ENCODE measurements at regions not wholly inside any gene's neighbourhood (a gene's known extent, or its start where the extent isn't known, plus 50 kb on each side); places are given as distances from the start of the nearest gene placed in this dataset.
"Not testable (repeated sequence)": the region's sequence is repeated elsewhere in the genome, so short reads cannot be mapped to it uniquely, and the experiment has no call there.

- DNase-seq: no peak
These were observed 55.1 kb upstream of the STARD13 start for GRCh38 chr13:33340631-33341030.

DNA sequence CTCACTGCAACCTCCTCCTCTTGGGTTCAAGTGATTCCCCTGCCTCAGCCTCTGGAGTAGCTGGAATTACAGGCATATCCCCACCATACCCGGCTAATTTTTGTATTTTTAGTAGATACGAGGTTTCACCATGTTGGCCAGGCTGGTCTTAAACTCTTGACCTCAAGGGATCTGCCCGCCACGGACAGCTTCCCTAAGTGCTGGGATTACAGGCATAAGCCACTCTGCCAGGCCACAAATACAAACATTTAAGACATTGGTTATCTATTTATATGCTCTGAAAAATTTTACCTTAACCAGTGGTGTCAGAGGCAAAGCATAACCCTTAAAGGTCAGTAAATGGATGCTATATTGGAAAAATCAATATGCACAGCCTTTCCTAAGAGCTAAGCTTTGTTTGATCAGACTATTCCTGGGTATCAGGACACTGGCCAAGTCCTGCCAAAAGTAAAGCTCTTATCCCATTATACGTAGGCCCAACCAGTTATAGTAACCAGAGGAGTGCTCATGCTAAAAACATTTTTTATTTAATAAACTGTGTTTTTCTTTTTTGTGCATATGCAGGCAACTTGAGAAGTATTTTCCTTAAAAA lies 56.4 kb upstream of the STARD13 start:
- DNase-seq: no peak

- no peak for DNase-seq
These were observed 60.3 kb upstream of the STARD13 start for GRCh38 chr13:33345842-33346241.

GRCh38 chr13:33347861-33348260 lies 62.3 kb upstream of the STARD13 start:
- DNase-seq: no peak

DNA sequence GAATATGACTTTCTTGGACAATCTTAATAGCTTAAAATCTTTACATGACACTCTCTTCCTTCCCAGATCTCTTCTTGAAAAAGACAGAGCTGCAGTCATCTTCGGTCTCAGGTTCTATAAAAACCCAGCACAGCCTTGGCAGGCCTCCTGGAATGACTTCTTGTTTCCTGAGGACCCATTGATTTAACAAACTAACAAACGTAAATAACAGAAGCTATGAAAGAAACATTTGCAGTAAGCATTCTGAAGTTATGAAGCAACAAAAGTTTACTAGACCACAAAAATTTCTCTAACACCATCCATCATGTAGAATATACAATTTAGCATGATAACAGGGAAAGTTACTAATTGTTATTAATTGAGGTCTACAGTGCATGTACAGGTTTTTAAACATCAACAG lies 62.8 kb upstream of the STARD13 start:
- no peak for DNase-seq

DNA sequence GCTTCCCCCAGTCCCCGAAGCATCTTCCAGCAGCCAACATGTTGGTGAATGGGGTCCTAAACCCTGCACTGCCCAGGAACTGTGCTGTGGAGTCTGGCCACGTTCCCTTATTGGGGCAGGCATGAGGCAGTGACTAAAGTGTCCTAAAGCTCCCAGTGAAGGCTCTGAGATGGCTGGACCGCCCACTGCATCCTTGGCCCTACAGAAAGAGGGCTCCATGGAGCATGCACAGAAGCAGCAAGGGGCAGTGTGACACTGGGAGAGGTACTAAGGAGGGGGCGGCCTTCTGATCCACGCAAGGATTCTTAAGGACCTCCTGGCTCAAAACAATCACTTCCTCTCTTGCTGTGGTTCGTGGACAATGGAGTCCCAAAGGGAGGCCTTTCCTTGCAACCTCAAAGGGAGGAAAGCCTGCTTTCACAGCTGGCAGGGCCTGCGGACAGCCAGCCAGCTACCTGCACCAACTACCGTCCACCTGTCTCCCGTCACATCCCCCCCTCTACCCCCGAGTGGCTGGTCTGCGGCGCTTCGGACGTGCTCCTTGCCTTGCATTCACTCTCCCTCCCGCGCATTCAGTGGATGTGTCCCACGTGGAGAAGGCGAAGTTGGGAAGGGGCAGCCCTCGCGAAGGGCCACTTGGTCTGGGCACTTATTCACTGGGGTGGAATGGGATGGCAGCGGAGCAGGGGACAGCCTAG lies 63.9 kb upstream of the STARD13 start:
- DNase-seq: no peak

- DNase-seq: no peak
These were observed 64.7 kb upstream of the STARD13 start for GRCh38 chr13:33349986-33350826.

DNA sequence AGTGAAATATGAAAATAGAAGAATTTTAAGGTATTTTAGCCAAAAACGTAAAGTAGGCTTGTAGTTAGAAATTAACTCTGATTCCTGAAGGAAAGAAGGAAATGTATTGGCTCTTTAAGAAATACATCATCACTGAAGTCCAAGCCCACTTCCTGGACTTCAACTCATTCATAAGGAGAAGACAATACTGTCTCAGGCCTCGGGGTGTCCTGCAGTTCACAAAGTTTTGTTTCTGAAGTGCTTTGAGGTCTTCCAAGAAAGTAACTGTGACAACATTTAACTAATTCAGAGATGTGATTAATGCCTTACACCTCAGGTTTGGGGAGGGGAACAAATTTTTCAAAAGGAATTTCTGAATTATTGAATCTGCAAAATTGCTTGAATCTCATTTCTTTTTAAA lies 65.8 kb upstream of the STARD13 start:
- DNase-seq: no peak

- peak; percentile 26 for DNase-seq
These were observed 66.5 kb upstream of the STARD13 start for GRCh38 chr13:33352041-33352440.

DNA sequence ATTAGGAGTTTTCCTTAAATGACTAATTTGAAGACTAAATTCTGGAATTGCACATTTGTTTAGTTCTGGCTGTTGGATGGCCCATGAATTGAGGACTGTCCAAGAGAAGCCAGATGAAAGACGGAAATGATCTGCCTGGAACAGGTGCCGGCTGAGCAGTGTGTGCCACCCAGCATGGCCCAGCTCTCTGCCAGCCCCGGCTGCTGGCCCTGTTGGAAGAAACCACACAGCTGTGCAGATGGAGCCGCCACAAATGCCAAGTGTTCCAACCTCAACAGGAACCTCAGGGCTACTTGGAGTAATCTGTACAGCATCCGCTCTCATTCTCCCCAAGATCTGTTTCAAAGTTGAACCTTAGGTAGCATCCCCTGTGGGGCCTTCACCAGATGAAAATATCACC lies 67.0 kb upstream of the STARD13 start:
- no peak for DNase-seq

DNA sequence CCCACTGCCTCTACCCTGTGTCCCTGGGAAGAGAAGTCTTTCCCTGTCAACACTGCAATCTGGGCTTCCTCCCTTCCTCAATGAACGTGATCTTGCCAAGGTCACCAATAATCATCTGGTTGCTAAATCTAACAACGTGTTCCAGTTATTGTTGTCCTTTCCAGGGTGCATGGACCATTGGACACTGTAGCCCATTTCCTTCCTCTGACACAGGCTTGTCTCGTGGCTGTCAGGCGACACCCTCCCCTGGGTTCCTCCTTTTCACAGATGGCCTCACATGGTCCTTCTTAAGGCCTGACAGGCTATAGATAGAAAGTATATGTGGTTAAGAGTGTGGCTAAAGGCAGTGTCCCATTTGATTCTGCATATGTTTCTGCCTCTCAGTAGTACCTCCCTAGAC lies 67.7 kb upstream of the STARD13 start:
- DNase-seq: no peak

GRCh38 chr13:33353646-33354045 lies 68.1 kb upstream of the STARD13 start:
- no peak for DNase-seq

GRCh38 chr13:33355201-33355895 lies 69.8 kb upstream of the STARD13 start:
- DNase-seq: no peak

DNA sequence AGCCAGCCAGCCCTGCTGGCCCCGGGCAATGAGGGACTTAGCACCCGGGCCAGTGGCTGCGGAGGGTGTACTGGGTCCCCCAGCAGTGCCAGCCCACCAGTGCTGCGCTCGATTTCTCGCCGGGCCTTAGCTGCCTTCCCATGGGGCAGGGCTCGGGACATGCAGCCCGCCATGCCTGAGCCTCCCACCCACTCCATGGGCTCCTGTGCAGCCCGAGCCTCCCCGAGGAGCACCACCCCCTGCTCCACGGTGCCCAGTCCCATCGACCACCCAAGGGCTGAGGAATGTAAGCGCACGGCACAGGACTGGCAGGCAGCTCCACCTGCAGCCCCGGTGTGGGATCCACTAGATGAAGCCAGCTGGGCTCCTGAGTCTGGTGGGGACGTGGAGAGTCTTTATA lies 72.5 kb upstream of the STARD13 start:
- not testable (repeated sequence) for DNase-seq

DNA sequence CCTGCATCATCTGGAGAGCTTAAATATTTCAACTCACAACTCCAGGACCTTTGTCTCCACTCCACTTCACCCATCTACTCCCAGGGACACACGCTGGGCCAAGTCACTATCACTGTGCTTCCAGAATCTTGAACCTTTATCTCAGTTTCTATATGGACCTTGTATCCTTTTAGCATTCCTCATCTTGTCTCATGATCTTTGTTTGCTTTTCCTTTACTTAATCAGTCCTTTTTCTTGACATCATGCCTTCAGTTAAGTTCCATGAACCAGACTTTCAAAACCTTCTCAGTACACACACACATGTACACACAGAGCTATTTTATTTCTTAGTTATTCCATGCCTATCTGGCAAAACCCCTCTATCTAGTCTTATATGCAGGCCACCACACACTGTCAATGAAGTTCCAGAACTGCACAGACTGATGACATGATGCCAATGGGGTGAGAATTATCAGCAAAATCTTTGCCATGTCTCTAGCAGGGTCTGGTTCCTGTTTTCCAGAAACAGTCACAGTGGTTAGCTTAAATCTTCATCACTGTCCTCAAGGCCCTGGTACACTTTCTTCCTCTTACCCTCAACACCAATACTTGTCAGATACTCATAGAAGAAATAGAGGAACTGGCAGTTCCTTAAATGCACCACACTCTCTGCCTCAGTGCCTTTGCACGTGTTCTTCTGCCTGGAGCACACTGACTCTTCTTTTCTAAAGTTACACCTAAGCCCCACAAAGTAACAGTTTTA lies 77.6 kb upstream of the STARD13 start:
- no peak for DNase-seq

GRCh38 chr13:33364192-33364591 lies 78.6 kb upstream of the STARD13 start:
- DNase-seq: no peak

GRCh38 chr13:33366469-33367062 lies 81.0 kb upstream of the STARD13 start:
- DNase-seq: no peak

GRCh38 chr13:33367171-33367895 lies 81.8 kb upstream of the STARD13 start:
- DNase-seq: no peak

DNA sequence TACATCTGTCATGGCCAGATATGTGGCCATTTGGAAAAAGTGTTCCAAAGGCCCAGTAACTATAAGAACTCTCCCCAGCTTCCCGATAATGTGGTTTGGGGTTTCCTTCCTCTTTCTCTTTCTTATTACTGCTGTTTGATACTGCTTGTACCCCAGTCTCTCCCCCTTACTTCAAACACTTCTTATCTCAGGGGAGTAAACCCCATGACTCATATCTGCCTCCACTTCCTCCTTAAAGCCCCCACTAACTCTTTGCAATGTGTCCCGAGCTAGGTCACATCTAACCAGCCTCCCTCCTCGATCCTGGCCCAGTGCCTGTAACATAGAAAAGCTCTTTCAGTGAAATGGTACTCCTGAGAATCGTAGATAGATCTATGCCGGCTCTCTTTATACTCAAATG lies 82.4 kb upstream of the STARD13 start:
- DNase-seq: no peak

GRCh38 chr13:33369073-33369472 lies 83.5 kb upstream of the STARD13 start:
- no peak for DNase-seq

GRCh38 chr13:33372251-33372919 lies 86.8 kb upstream of the STARD13 start:
- DNase-seq: no peak

Measured in NCI-H2171 treated with DMSO at 0.1 percent for 48 hours (cell line).